Gastroesophageal sphincter (tissue), 3 donors: ENCODE measurements at regions not wholly inside any gene's neighbourhood (a gene's known extent, or its start where the extent isn't known, plus 50 kb on each side); places are given as distances from the start of the nearest gene placed in this dataset.

Source experiments
- EP300 ChIP-seq: sonication (generic); formaldehyde crosslinking; IDR thresholded peaks from one replicate; pipeline ENCODE4 v1.6.1; 2017; ENCODE audit warnings: antibody characterized with exemption, mild to moderate bottlenecking
- POLR2A ChIP-seq, 2 donors: fragments of 450-650 bp; IDR thresholded peaks; one replicate each; pipeline ENCODE4 v1.6.1; 2017; ENCODE audit warnings: antibody characterized with exemption in 2 of 2, mild to moderate bottlenecking in 2 of 2, moderate library complexity in 1 of 2
- POLR2AphosphoS5 ChIP-seq: sonication (generic); formaldehyde crosslinking; IDR thresholded peaks from one replicate; pipeline ENCODE4 v1.6.1; 2017; ENCODE audit warnings: antibody characterized with exemption
- TF ChIP-seq, protein P1 (sequence below), 4 experiments: fragments of 200-600 bp in 2 of 4; fragments of 450-650 bp in 2 of 4; sonication (generic) in 1 of 4; IDR thresholded peaks; one replicate each; pipeline ENCODE4 v1.5.1; 2017 to 2019; ENCODE audit warnings: antibody characterized with exemption in 4 of 4, mild to moderate bottlenecking in 2 of 4, moderate library complexity in 2 of 4

DNA sequence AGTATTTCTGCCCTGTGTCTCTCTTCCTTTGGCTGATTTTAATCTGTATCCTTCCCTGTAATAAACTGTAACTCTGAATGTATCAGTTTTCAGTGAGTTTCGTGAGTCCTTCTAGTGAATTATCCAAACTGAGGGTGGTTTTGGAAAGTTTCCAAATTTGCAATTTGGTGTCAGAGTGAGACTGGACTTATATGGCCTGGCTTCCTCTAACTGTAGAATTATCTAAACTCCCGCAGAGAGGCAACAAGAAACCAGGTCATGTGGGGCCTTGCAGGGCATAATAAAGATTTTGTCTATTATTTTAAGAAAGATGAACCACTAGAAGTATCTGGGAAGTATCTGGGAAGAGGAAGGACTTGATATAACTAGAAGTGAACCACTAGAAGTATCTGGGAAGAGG, 95.3 kb upstream of the RNF152 start:
- TF ChIP-seq, protein P1, sequence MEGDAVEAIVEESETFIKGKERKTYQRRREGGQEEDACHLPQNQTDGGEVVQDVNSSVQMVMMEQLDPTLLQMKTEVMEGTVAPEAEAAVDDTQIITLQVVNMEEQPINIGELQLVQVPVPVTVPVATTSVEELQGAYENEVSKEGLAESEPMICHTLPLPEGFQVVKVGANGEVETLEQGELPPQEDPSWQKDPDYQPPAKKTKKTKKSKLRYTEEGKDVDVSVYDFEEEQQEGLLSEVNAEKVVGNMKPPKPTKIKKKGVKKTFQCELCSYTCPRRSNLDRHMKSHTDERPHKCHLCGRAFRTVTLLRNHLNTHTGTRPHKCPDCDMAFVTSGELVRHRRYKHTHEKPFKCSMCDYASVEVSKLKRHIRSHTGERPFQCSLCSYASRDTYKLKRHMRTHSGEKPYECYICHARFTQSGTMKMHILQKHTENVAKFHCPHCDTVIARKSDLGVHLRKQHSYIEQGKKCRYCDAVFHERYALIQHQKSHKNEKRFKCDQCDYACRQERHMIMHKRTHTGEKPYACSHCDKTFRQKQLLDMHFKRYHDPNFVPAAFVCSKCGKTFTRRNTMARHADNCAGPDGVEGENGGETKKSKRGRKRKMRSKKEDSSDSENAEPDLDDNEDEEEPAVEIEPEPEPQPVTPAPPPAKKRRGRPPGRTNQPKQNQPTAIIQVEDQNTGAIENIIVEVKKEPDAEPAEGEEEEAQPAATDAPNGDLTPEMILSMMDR (IDR thresholded peaks at IDR 0.05) = no peak
- TF ChIP-seq EP300 (no peak), POLR2AphosphoS5 (no peak), POLR2A (IDR thresholded peaks at IDR 0.05) (no peak)
